Fibroblast of skin of back (primary cell): ENCODE measurements at regions not wholly inside any gene's neighbourhood (a gene's known extent, or its start where the extent isn't known, plus 50 kb on each side); places are given as distances from the start of the nearest gene placed in this dataset.
A peak's percentile ranks its signal among the peaks of the same experiment; 100 is the strongest.
"Not testable (repeated sequence)": the region's sequence is repeated elsewhere in the genome, so short reads cannot be mapped to it uniquely, and the experiment has no call there.

Source experiments
- DNase-seq: peaks from one replicate; pipeline ENCODE4 v3.0.0-alpha.2; 2013

- no peak for DNase-seq
Measured at GRCh38 chr10:126722726-126723125, 52.2 kb upstream of the C10orf90 start.

GRCh38 chr10:126723226-126723625 lies 52.7 kb upstream of the C10orf90 start:
- DNase-seq = no peak

GRCh38 chr10:126729314-126729870 lies 58.9 kb upstream of the C10orf90 start:
- DNase-seq = no peak

DNA sequence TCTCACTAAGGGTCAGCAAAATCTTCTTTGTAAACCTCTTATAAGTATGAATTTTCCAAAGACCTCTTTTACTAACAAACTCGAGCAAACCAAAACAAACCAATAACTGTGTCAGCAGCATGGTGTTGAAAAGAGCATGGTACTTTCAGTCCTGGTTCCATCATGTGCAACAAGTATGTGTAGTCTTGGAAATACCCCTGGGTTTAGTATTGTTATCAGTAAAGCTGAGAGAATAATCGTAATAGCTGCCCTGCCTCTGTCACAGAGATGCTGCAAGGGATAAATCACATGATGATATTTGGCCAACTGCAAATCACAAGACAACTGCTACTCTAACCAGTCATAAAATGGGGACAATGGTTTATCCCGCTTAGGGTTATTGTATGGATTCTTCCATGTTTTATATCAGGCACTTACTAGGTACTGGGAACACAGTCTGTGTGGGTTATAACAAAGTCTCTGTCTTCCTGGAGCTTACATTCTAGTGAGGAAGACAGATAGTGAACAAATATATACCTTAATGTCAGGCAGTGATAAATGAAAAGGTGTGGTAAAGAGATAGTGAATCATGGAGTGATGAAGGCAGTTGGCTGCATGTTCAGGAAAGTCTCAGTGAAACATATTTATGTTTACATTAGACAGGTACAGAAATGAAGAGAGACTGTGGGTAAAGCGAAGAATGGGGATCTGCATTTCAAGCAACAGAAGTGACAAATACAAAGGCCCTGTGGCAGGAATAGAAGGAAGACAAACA lies 60.5 kb upstream of the C10orf90 start:
- no peak for DNase-seq

GRCh38 chr10:126731610-126731990 lies 61.1 kb upstream of the C10orf90 start:
- DNase-seq = no peak

GRCh38 chr10:126732308-126732707 lies 61.8 kb upstream of the C10orf90 start:
- DNase-seq = no peak

DNA sequence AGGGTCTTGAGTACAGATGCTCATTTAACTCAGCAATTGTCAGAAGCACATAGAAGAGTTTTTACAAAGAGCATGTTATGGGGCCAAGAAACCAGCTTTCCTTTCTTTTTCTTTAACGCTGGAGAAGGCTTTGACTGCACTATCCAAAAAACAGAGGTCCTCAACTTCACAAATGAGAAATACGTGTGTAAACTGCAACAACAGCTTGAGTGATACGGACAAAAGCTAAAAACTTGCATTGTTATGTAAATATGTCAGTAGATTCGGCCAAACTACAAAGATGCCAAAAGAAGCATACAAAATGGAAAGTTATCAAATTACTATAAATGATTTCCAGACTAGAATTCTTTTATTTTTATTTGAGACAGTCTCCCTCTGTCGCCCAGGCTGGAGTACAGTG lies 62.4 kb upstream of the C10orf90 start:
- DNase-seq = no peak

- peak; percentile 52 for DNase-seq
Measured at GRCh38 chr10:126734015-126734414, 63.5 kb upstream of the C10orf90 start.

- DNase-seq = no peak
Measured at GRCh38 chr10:126734967-126735366, 64.5 kb upstream of the C10orf90 start.

GRCh38 chr10:126736142-126736541 lies 65.6 kb upstream of the C10orf90 start:
- DNase-seq = no peak

DNA sequence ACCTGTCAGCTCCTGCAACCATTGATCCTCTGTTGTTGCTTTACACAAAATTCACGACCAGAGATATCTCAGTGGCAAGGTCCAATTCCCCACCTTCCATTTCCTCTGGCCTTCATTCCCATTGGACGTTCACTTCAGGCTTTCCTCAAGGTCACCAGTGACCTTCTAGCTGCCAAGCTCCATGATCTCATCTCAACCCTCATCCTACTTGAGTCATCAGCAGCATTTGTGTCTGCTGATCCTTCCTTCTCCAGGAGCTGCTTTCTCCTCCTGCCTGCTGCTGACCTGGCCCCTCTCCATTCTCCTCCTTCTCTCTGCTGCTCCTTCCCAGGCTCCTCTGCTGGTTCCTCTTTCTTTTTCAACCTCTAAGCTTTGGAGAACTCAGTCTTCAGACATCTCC lies 66.2 kb upstream of the C10orf90 start:
- DNase-seq = no peak

GRCh38 chr10:126738001-126738400 lies 67.5 kb upstream of the C10orf90 start:
- no peak for DNase-seq

DNA sequence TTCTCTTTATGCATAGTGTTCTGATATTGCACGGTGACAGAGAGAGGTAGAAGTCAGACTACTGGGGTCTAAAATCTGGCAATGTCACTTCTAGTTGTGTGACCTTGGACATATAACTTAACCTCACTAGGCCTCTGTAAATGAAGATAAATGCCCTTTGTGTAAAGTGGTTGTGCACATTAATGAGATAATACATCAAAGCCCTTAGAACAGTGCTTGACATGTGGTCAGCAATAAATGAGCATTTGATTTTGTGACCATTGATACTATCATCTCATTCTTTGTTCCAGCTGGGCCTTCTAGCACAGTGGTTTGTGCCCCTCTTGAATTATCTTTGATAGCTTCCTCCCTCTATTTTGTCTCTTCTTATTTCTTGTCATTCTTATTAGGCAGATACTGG lies 74.1 kb upstream of the C10orf90 start:
- no peak for DNase-seq

GRCh38 chr10:126749015-126749655 lies 78.6 kb upstream of the C10orf90 start:
- DNase-seq = peak; percentile 85

DNA sequence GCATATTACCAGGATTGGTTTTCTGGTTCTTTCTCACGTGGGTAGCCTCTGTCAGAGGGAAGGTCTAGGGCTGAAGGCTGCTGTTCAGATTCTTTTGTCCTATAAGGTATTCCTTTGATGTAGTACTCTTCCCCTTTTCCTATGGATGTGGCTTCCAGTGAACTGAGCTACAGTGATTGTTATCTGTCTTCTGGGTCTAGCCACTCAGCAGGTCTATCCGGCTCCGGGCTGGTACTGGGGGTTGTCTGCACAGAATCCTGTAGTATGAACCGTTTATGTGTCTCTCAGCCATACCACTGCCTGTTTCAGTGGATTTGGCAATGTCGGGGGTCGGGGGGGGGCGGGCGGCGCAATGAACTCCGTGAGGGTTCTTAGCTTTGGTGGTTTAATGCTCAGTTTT lies 84.5 kb upstream of the C10orf90 start:
- no peak for DNase-seq

GRCh38 chr10:126758867-126759266 lies 88.4 kb upstream of the C10orf90 start:
- no peak for DNase-seq

DNA sequence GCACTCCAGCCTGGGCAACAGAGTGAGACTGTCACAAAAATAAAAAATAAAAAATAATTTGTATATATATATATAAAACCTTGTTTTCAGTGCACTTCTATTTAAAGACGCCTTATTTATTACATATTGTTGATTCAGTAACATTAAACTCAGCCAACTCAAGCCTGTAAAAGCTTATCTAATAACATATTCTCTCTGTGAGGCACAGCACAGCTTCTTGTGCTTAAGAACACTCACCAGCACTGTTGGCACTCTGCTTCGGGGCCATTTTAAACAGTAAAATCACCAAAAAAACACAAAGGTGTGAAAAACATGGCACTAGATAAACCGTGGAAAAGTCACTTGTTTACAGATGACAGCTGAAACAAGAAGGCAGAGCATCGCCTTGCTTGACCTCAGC lies 89.0 kb upstream of the C10orf90 start:
- no peak for DNase-seq

DNA sequence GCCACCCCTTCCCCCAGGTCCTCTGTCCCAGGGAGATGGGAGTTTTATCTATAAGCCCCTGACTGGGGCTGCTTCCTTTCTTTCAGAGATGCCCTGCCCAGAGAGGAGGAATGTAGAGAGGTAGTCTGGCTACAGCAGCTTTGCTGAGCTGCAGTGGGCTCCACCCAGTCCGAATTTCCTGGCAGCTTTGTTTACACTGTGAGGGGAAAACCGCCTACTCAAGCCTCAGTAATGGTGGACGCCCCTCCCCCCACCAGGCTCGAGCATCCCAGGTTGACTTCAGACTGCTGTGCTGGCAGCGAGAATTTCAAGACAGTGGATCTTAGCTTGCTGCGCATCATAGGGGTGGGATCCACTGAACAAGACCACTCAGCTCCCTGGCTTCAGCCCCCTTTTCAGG lies 96.2 kb upstream of the C10orf90 start:
- not testable (repeated sequence) for DNase-seq

DNA sequence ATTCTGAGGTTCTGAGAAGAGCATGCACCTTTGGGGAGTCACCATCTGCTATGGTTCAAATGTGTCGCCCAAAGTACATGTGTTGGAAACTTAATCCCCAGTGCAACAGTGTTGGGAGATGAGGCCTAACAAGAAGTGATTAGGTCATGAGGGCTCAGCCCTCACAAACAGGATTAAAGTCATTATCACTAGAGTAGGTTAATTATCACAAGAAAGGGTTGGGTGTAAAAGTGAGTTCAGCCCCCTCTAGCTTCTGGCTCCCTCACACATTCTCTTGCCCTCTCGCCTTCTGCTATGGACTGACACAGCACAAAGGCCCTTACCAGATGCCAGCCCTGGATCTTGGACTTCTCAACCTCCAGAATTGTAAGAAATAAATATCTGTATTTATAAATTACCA lies 100.3 kb upstream of the C10orf90 start:
- DNase-seq = no peak

DNA sequence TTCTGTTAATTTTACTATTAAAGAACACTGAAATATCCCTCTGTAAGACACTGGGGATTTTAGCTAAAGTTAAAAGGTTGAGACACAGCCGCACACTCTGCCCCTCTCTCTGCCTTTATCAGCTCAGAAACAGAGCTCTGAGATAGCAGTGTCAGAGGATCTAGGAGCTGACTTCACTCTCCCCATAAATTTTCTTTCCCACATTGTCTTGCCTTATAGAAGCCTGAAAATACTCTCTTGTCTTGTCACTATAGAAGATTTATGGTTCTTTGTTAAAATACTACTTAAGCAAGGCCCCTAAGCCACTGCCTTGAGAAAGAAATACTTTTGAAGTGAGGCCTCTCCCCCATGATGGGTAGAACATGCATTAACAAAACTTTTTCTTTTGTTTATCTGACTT lies 105.7 kb upstream of the C10orf90 start:
- DNase-seq = peak; percentile 3

GRCh38 chr10:126777714-126778113 lies 107.2 kb upstream of the C10orf90 start:
- DNase-seq = no peak

- no peak for DNase-seq
Measured at GRCh38 chr10:126781450-126782216, 111.1 kb upstream of the C10orf90 start.

GRCh38 chr10:126783806-126784557 lies 113.5 kb upstream of the C10orf90 start:
- no peak for DNase-seq
